ENCODE measurements at regions not wholly inside any gene's neighbourhood (a gene's known extent, or its start where the extent isn't known, plus 50 kb on each side); places are given as distances from the start of the nearest gene placed in this dataset.

- no peak for TF ChIP-seq CTCF (IDR thresholded peaks at IDR 0.05; ENCODE audit: low read depth, low read length)
- no peak for TF ChIP-seq EZH2phosphoT487 (IDR thresholded peaks at IDR 0.05; ENCODE audit: low read depth)
Observed at GRCh38 chr1:192045131-192045530, 113.1 kb upstream of the RGS18 start.
